Stimulated activated CD4-positive, alpha-beta T cell treated with anti-CD3 and anti-CD28 coated beads, Interleukin-15, amount 100 ng/mL, for 48 hours (primary cell): ENCODE measurements at regions not wholly inside any gene's neighbourhood (a gene's known extent, or its start where the extent isn't known, plus 50 kb on each side); places are given as distances from the start of the nearest gene placed in this dataset.
"Not testable (repeated sequence)": the region's sequence is repeated elsewhere in the genome, so short reads cannot be mapped to it uniquely, and the experiment has no call there.

Experiments used
- DNase-seq, 2 donors: peaks; one replicate each; pipeline ENCODE4 v3.0.0-alpha.2; 2020; ENCODE audit warnings: low read depth in 2 of 2

DNA sequence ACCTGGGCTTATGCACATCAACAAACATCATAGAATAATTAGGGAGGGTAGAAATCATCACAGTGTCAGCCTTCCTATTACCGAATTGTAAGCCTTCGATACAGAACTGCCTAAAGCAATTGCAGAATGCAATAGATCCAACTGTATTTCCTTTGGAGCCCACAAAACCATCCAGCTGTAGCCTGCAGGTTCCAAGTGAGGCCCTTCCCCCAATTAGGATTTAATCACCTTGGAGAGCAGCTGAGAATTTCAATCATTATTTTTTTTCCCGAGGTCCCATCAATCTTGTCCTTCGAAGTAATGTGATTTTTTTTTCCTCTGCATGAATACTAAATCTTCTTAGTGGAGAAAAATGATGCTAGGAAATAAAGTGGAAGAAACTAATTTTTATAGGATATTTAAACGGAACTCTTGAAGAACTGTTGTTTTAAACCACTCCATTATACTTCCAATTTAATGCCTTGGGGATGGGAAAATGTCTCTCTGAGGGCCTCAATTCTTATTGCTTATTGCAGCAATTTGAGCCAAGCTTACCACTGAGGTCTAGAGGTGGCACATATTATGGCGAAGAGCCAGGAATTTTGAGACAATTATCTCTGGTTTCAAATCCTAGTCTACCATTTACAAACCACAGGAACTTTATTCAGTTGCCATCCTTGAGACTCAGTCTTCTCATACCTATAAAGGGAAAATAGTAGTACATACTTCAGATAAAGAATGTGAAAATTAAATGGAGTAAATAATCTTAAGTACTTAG is 953.4 kb upstream of the IGFBP7 start:
- no peak for DNase-seq

DNA sequence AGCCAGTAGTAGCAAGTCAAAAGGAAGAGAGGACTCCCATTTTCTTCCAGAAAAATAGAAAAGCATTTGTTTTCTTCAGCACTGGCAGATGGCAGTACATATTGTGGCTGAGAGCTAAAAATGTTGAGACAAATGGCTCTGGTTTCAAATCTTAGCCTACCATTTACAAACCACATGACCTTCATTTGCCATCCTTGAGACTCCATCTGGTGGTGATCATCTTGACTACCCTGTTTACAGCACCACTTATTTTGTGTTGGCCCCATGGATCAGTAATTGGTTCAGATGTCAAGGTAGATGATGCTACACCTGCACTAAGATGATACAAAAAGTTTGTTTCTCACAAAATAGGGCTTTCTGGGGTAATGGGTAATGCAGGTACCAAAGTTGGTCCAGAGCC is 951.8 kb upstream of the IGFBP7 start:
- no peak for DNase-seq

DNA sequence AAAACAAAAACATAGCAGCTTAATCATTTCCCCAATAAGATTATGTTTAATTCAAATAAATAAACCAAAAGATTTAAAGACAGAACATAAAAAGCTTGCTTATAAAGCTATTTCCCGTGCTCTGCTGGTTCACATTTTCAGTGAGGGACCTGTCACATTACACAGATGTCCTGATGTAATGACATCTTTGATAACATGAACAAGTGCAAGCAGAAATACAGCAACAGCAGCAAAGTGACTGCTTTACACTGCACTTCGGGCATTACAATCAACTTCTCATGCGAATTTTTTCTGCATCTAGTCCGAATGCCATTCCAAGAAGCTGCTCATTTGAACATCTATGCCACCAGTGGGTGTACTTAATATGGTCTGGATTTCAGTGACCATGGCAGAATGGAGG is 940.3 kb upstream of the IGFBP7 start:
- no peak for DNase-seq

DNA sequence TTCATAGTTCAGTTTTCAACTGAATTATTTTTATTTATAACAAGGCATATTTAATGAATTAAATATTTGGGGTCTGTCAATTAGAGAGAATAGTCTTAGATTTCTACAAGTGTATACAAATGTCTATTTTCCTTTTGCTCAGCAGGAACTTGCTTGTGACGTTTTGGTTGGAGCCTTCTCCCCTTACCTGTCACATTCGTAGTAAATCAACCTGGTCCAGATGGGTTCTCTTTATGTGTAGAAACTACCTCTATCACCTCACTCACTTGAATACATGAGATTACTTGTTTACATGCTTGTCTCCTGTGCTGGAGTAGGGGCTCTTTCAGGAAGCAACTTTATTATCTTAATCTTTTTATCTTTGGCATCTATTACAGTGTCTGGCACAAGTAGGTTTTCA is 938.3 kb upstream of the IGFBP7 start:
- no peak for DNase-seq

DNA sequence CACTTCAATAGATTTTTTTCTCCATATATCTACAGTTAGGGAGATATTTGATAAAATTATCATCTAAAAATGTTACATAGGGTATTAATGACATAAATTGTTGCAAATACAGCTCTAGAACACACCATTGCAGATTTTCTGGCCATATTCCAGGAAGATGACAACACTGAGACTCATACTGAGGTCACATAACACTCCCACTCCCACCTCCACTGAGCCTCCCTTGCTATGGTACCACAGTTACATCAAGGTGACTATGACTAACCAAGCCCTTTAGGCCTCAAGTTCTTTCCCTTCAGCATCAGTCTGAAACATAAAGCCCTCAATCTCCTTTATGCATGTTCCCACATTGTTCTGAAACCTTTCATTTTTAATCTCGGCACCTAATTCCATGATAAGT is 932.0 kb upstream of the IGFBP7 start:
- DNase-seq = no peak

DNA sequence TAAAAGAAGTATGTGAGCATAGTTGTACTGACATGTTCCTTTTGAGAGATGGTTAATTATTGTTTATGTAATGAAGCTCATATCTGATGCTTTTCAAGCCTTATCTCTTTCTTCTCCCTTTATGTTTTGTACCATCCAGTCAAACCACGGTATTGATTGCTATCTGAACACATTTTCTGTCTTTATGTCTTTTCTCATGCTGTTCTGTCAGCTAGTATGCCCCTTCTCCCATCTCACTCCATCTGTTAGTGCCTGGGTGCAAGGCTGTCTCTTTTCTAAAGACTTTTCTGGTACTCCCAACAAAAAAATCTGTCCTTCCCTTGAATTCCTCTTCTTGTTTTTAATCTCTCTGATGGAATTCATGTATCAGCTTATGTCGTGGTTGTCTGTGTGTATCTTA is 883.8 kb upstream of the IGFBP7 start:
- DNase-seq = no peak

DNA sequence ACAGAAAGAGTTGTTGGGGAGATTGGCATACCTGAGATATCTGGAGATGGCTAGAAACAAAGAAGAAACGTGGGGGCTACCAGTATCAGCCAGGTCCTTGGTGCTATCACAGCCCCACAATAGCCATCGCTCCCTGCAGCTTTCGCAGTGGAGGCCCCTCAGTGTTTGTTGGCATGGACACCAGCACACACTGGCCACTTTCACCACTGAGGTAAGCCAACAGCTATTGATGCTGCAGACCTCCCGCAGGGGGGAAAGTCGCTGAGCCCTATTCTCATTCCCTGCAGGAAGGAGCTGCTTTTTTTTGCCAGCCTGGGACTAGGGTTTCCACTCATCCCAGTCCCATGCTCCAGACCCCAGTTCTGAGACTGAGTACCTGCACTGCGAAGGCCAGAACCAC is 879.2 kb upstream of the IGFBP7 start:
- no peak for DNase-seq

DNA sequence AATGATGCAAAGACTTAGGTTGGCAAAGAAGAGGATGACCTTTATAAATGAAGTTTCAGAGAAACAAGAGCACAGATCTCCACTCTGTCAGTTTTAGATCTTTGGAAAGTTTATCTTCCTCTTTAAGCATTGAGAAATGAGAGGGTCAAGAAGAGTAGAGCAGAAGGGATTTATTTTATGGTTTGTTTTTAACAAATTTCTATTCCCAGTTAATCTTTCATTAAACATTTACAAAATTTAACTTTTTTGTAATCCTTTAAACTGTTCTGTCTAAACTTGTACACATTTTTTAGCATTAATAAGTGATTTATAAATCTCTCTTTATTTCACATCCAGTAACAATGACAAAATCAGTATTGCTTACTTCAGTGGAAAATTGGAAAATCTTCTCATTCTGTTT is 875.0 kb upstream of the IGFBP7 start:
- DNase-seq = no peak

DNA sequence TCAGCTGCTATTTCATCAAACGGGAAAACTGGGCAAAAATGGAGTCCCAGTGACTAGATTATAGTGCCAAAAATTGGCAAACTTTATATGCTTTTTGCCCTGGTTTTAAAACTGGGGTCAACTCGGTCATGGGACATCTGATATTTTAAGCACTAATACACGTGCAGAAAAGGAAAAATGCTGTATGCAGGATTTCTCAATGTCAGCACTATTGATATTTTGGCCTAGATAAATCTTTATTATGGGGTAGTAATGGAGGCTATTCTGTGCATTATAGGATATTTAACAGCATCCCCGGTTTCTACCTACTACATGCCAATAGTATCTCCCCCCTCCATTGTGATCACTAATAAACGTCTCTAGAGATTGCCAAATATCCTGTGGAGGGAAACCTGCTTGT is 870.9 kb upstream of the IGFBP7 start:
- DNase-seq = no peak

DNA sequence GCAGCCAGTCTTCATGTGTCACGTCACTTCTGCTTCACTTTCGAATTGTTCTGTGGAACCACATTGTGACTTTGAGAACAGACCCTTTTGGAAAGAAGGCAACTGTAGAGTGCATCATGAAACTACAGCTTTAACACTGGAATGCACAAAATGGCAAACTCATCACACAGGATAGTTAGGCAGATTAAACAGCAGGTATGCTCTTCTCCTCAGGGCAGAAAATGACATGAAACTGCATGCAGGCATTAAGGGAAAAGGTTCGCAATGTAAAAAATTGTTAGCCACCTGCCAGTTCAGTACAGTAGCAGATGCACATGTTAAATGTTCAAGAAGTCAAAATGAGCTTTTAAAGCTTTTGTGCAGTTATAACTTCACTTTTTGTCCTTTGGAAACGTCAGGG is 864.6 kb upstream of the IGFBP7 start:
- DNase-seq = no peak

DNA sequence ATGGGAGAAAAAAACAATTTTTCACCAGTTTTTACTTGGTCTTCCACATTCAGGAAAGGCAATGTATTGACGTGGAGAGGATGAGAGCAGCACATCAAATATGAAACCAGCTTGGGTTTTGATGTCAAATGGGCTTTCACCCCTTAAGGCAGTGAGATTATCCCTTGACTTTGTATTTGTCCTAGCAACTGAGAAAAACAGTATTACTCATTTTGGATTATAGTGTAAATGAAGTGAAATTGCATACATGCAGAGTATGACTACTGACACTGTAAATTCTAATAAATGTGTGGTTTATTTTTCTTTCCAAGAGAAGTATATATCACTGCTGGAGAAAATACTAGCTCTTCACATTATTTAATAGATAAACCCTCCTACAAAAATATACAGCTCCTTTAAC is 863.6 kb upstream of the IGFBP7 start:
- DNase-seq = no peak

DNA sequence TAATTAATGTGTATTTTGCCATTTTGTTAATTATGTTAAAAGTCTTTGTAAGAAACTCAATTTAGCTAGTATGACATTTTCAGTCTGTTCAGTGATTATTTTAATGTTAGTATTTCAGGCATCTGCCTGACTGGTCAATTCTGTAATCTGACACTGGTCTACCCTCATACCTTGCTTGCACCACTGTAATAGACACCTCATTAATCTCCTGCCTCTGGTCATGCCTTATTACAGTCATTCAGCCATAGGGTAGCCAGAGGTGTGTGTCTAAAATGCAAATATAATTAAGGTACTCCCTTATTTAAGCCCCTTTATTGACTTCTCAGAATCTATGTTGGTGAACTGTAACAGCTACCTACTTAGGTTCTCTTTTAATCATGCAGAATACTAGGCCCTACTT is 861.1 kb upstream of the IGFBP7 start:
- DNase-seq = no peak

DNA sequence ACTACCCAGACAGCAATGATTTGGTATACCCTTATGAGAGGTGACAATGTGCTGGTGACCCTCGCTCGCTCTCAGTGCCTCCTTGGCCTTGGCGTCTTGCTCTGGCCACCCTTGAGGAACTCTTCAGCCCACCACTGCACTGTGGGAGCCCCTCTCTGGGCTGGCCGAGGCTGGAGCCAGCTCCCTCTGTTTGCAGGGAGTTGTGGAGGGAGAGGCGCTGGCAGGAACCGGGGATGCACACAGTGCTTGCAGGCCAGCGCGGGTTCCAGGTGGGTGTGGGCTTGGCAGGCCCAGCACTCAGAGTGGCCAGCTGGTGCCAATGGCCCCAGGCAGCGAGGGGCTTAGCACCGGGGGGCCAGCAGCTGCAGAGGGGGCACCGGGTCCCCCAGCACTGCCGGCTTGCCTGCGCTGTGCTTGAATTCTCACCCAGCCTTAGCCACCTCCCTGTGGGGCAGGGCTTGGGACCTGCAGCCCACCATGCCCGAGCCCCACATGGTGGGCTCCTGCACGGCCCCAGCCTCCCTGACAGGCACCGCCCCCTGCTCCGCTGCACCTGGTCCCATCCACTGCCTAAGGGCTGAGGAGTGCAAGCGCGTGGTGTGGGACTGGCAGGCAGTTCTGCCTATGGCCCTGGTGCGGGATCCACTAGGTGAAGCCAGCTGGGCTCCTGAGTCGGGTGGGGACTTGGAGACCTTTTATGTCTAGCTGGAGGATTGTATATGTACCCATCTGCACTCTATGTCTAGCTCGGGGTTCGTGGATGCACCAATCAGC is 857.0 kb upstream of the IGFBP7 start:
- no peak for DNase-seq

DNA sequence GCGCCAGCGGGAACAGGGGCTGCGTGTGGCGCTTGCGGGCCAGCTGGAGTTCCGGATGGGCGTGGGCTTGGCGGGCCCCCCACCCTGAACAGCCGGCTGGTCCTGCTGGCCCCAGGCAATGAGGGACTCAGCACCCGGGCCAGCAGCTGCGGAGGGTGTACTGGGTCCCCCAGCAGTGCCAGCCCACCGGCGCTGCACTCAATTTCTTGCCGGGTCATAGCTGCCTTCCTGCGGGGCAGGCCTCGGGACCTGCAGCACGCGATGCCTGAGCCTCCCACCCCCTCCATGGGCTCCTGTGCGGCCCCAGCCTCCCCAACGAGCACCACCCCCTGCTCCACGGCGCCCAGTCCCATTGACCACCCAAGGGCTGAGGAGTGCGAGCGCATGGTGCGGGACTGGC is 855.2 kb upstream of the IGFBP7 start:
- DNase-seq = not testable (repeated sequence)

DNA sequence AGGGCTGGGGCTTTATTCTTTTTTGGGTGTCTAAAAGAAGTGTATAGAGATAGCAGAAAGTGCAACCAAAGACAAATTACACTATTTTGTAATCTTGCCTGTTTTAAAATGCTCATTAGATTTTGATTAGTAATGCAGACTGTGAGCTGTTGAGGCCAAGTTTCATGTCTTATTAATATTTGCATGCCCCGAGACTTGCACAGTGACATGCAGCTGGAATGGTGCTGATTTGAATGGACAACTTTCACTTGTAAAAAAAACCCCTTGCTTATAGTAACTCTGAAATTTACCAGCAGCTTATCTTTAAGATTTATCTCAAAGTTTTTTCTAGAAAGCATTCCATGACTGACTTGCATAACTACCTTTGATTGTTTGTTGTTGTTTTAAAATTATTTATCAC is 835.1 kb upstream of the IGFBP7 start:
- no peak for DNase-seq

DNA sequence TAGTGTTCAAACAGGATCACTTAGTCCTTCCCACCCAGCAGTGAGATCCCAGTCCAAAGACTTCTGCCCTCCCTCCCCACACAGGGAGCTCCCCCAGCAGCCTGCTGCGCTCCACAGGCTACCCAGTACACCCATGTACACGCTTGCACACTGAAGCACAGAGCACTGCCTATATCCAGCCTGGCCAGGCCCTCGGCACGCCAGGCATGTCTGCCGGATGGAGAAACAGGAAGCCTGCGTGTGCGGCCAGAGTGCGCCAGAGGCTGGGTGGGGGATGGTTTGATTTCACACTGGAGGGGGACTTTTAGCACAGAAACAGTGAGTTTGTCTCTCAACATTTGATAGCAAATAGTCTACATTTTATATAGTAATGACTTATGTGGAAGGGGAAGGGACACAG is 833.5 kb upstream of the IGFBP7 start:
- no peak for DNase-seq

DNA sequence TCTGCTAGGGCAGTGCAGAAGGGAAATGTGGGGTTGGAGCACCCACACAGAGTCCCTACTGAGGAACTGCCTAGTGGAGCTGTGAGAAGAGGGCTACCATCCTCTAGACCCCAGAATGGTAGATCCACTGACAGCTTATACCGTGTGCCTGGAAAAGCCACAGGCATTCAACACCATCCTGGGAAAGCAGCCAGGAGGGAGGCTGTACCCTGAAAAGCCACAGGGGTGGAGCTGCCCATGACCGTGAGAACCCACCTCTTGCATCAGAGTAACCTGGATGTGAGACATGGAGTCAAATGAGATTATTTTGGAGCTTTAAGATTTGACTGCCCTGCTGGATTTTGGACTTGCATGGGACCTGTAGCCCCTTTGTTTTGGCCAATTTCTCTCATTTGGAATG is 827.1 kb upstream of the IGFBP7 start:
- DNase-seq = not testable (repeated sequence)

DNA sequence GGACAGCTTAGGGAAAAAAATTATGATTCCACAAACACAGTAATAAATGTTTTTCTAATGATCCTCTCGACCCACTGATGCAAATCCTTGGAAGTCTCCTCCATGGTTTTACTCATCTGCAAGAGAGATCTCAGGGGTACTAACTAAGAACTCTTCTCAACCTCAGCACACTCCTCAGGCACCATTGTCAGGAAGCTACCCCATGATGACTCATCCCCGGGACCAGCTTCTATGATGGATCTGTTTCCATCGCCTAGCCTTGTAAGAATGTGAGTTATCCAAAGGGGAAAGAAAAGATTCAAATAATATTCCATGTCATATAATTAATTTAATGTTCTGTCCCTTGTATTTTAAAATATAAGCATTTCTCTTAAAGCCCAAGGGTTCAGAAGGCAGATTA is 816.1 kb upstream of the IGFBP7 start:
- no peak for DNase-seq

DNA sequence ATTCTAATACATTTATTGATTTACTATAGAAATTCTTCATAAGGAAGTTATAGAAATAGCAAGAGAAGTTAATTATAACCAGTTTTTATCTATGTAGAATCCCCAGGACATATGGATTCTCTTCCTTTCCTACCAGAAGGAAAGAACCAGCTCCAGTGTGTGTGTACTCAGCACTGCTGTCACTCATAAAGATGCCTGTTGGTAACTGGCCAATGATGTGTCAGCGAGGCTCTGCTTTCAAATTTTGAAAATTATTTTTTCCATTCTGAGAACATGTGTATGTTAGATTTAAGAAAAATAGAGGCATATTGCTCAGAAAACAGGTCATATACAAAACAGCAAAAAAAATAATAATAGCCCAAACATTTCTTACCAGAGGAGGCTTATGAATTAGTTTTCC is 814.8 kb upstream of the IGFBP7 start:
- DNase-seq = no peak

DNA sequence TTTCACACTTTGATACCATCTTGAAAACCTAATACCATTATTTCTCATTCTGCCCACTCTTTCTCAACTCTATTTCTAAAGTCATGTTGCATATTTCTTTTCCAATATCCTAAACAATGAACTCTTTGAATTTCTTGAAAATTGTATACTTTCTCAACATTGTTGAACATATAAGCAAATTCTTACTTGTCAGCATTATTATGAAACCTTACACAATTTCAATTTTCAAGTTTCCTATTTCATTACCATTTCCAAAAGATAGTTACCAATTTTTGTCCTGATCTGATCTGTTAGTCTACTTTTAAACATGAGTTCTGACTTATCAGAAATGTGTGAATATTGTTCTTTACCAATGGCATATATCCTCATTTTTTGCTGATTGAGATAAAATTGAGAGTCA is 806.3 kb upstream of the IGFBP7 start:
- DNase-seq = no peak

DNA sequence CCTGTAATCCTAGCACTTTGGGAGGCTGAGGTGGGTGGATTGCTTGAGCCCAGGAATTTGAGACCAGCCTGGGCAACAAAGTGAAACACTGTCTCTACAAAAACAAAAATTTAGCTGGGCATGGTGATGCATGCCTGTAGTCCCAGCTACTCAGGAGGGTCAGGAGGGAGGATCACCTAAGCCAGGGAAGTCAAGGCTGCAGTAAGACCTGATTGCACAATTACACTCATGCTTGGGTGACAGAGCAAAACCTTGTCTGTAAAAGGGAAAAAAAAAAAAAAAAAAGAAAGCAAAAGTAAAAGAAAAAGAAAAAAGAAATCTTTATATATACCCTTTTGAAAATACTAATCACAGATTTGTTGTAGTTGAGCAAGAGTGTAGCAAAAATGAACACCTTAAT is 801.0 kb upstream of the IGFBP7 start:
- no peak for DNase-seq

DNA sequence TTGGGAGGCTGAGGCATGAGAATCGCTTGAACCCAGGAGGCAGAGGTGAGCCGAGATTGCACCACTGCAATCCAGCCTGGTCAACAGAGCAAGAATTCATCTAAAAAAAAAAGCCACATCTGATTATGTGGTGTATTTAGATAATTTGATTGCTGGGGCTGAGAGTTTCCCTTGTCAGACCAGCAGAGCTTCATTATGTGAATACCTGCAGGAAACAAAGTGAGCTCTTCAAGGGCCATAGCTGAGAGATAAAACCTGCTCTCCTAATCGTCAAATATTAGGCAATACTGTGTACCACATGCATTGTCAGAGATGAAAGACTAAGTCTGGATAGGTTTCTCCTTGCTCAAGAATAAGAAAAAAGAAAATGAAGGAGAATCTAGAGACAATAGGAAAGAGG is 800.0 kb upstream of the IGFBP7 start:
- no peak for DNase-seq

DNA sequence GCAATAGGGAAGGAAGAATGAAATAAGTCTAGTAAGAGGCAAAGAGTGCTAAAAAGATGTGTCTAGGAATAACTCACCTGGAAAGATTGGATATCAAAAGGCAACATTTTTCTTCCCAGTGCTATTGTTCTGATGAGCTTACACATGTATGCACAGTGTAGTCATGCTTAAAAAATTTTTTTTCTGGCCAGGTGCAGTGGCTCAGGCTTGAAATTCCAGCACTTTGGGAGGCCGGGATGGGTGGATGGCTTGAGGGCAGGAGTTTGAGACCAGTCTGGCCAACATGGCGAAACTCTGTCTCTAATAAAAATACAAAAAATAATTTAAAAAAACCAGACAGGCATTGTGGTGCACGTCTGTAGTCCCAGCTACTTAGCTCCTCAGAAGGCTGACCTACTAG is 795.8 kb upstream of the IGFBP7 start:
- DNase-seq = no peak

DNA sequence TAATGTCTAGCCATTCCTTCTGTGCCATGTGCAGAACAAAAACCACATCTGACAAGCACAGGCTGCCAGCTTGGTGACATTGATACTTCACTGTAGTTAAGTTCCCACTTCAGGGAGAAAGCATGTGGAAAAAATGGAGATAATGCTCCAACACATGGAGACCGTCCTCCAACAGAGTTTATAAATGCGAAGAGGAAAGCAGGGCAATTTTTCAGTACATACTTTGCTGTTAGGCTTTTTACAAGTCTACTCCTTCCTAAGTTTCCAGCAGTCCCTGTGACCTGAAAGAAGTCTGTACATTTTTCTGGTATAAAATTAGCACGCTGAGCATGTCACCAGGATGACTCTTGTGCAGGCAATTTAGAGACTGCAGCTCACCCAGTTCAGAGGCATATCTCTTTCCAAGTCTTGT is 766.9 kb upstream of the IGFBP7 start:
- DNase-seq = no peak
